ENCODE measurements at regions not wholly inside any gene's neighbourhood (a gene's known extent, or its start where the extent isn't known, plus 50 kb on each side); places are given as distances from the start of the nearest gene placed in this dataset.
A peak's percentile ranks its signal among the peaks of the same experiment; 100 is the strongest.

- H3K4me2 ChIP-seq (ENCODE audit: control insufficient read depth, extremely low read depth, insufficient read depth, low read depth, low read length), result no peak overlapping the region
- dilution Hi-C loops (cut with MboI; ENCODE audit: extremely low pct_ligation_motif_present, low sequenced_read_pairs), result no loop called here
- no peak overlapping the region for H3K27ac ChIP-seq (ENCODE audit: control insufficient read depth, insufficient read depth, low read length)
Measured at GRCh38 chr15:69758291-69758771, 305.7 kb downstream of the RPLP1 start.

GRCh38 chr15:69758810-69759790 is 306.5 kb downstream of the RPLP1 start:
- dilution Hi-C loops (cut with MboI; ENCODE audit: extremely low pct_ligation_motif_present, low sequenced_read_pairs), result no loop called here
- DNase-seq (ENCODE audit: low read depth, low spot score), result peak; percentile 7
- Histone ChIP-seq H3K79me2 (ENCODE audit: control insufficient read depth, insufficient read depth, low read length) (no peaks in the 10 kb centered on the region), H3K9me3 (ENCODE audit: control insufficient read depth, low read depth, low read length) (no peaks in the 10 kb centered on the region), H3K4me1 (ENCODE audit: control insufficient read depth, extremely low read depth, insufficient read depth, low read length) (peaks cover 18% of the 10 kb centered on the region), H4K20me1 (ENCODE audit: control insufficient read depth, extremely low read depth, insufficient read depth, low read length) (peaks cover 3% of the 10 kb centered on the region), H3K27ac (ENCODE audit: control insufficient read depth, insufficient read depth, low read length) (no peak overlapping the region), H3K36me3 (ENCODE audit: control insufficient read depth in 2 of 2, extremely low read depth in 1 of 2, insufficient read depth in 2 of 2, low read length in 2 of 2) (no peaks in the 10 kb centered on the region), H3K4me2 (ENCODE audit: control insufficient read depth, extremely low read depth, insufficient read depth, low read depth, low read length) (no peak overlapping the region), H2AFZ (ENCODE audit: control insufficient read depth, low read length) (no peak overlapping the region), H3K27me3 (ENCODE audit: control insufficient read depth, extremely low read depth, insufficient read depth, low read length) (peaks cover 17% of the 10 kb centered on the region), H3K9me1 (ENCODE audit: control insufficient read depth, extremely low read depth, insufficient read depth, low read length) (no peaks in the 10 kb centered on the region), H3K9ac (ENCODE audit: control insufficient read depth, extremely low read depth, insufficient read depth, low read length) (no peak overlapping the region), H3K4me3 (ENCODE audit: control insufficient read depth in 2 of 3, extremely low read depth in 1 of 3, insufficient read depth in 2 of 3, low read depth in 1 of 3, low read length in 3 of 3) (no peak overlapping the region)
- no peak for TF ChIP-seq EZH2 (IDR thresholded peaks at IDR 0.05; ENCODE audit: low read length)
- TF ChIP-seq, protein P1, sequence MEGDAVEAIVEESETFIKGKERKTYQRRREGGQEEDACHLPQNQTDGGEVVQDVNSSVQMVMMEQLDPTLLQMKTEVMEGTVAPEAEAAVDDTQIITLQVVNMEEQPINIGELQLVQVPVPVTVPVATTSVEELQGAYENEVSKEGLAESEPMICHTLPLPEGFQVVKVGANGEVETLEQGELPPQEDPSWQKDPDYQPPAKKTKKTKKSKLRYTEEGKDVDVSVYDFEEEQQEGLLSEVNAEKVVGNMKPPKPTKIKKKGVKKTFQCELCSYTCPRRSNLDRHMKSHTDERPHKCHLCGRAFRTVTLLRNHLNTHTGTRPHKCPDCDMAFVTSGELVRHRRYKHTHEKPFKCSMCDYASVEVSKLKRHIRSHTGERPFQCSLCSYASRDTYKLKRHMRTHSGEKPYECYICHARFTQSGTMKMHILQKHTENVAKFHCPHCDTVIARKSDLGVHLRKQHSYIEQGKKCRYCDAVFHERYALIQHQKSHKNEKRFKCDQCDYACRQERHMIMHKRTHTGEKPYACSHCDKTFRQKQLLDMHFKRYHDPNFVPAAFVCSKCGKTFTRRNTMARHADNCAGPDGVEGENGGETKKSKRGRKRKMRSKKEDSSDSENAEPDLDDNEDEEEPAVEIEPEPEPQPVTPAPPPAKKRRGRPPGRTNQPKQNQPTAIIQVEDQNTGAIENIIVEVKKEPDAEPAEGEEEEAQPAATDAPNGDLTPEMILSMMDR (optimal IDR thresholded peaks at IDR 0.05 in 1 of 3, IDR thresholded peaks at IDR 0.05 in 1 of 3, conservative IDR thresholded peaks at IDR 0.05 in 1 of 3; ENCODE audit: extremely low read depth in 1 of 3, insufficient read depth in 2 of 3, low read length in 3 of 3), result no peak
- FAIRE-seq, result no peak

More at GRCh38 chr15:69758291-69758771, 305.7 kb downstream of the RPLP1 start:
- no peaks in the 10 kb centered on the region for H3K9me1 ChIP-seq (ENCODE audit: control insufficient read depth, extremely low read depth, insufficient read depth, low read length)
- peaks cover 3% of the 10 kb centered on the region for H3K9me3 ChIP-seq (ENCODE audit: control insufficient read depth, low read depth, low read length)
- H3K27me3 ChIP-seq (ENCODE audit: control insufficient read depth, extremely low read depth, insufficient read depth, low read length), result peaks cover 17% of the 10 kb centered on the region
- no peaks in the 10 kb centered on the region for H3K36me3 ChIP-seq (ENCODE audit: control insufficient read depth in 2 of 2, extremely low read depth in 1 of 2, insufficient read depth in 2 of 2, low read length in 2 of 2)
- TF ChIP-seq, protein P1 (optimal IDR thresholded peaks at IDR 0.05 in 1 of 3, IDR thresholded peaks at IDR 0.05 in 1 of 3, conservative IDR thresholded peaks at IDR 0.05 in 1 of 3; ENCODE audit: extremely low read depth in 1 of 3, insufficient read depth in 2 of 3, low read length in 3 of 3), result no peak
- no peak for TF ChIP-seq EZH2 (IDR thresholded peaks at IDR 0.05; ENCODE audit: low read length)
- no peak for FAIRE-seq
- peaks cover 3% of the 10 kb centered on the region for H4K20me1 ChIP-seq (ENCODE audit: control insufficient read depth, extremely low read depth, insufficient read depth, low read length)
- no peaks in the 10 kb centered on the region for H3K79me2 ChIP-seq (ENCODE audit: control insufficient read depth, insufficient read depth, low read length)
- H2AFZ ChIP-seq (ENCODE audit: control insufficient read depth, low read length), result no peak overlapping the region
- no peak for DNase-seq (ENCODE audit: low read depth, low spot score)
- H3K4me3 ChIP-seq (ENCODE audit: control insufficient read depth in 2 of 3, extremely low read depth in 1 of 3, insufficient read depth in 2 of 3, low read depth in 1 of 3, low read length in 3 of 3), result no peak overlapping the region
- H3K4me1 ChIP-seq (ENCODE audit: control insufficient read depth, extremely low read depth, insufficient read depth, low read length), result peaks cover 18% of the 10 kb centered on the region
- no peak overlapping the region for H3K9ac ChIP-seq (ENCODE audit: control insufficient read depth, extremely low read depth, insufficient read depth, low read length)

Measured in keratinocyte (primary cell).